ENCODE measurements at regions not wholly inside any gene's neighbourhood (a gene's known extent, or its start where the extent isn't known, plus 50 kb on each side); places are given as distances from the start of the nearest gene placed in this dataset.

GRCh38 chr10:29869593-29869992 lies 189.8 kb downstream of the JCAD start:
- TF ChIP-seq CTCF (IDR thresholded peaks at IDR 0.05) (no peak), POLR2A (IDR thresholded peaks at IDR 0.05) (no peak)

Measured in adrenal gland (tissue), 5 donors.